SK-N-SH (cell line): ENCODE measurements at regions not wholly inside any gene's neighbourhood (a gene's known extent, or its start where the extent isn't known, plus 50 kb on each side); places are given as distances from the start of the nearest gene placed in this dataset.

ENCODE experiments used
- CTCF ChIA-PET: fragments of 300-600, 350-600 bp; formaldehyde crosslinking; extraction: SDS; loops from one replicate; lab custom pipeline; 2021; lab: Yijun Ruan, JAX
- POLR2A ChIA-PET: fragments of 350-600 bp; sonication (Branson Sonifier 250); formaldehyde crosslinking; extraction: SDS; loops from one replicate; lab custom pipeline; 2020; ENCODE audit warnings: antibody characterized with exemption, inconsistent platforms; lab: Yijun Ruan, JAX
- DNase-seq: peaks from one replicate; pipeline ENCODE4 v3.0.0; 2012
- H2AFZ ChIP-seq: fragments of 200-600 bp; sonication (generic); 2 replicates; pipeline ENCODE4 v1.8.1; 2016; ENCODE audit warnings: antibody characterized with exemption, mild to moderate bottlenecking, low read depth
- H3F3A ChIP-seq: fragments of 200-600 bp; sonication (generic); replicated peaks from 2 replicates; pipeline ENCODE3; 2016; ENCODE audit warnings: antibody characterized with exemption, mild to moderate bottlenecking; ENCODE audit not compliant: insufficient read depth
- H3K27ac ChIP-seq, 2 experiments: fragments of 200-500 bp in 1 of 2; fragments of 200-600 bp in 1 of 2; sonication (Bioruptor generic) in 1 of 2; sonication (generic), shearing (Covaris generic) in 1 of 2; 2 replicates each; pipeline versions ENCODE4 v1.5.1 to v1.6.1; 2014 to 2016; ENCODE audit warnings: low read depth in 2 of 2, inconsistent platforms in 1 of 2, low read length in 1 of 2, mild to moderate bottlenecking in 1 of 2, mixed read lengths in 1 of 2
- H3K27me3 ChIP-seq: fragments of 200-600 bp; sonication (generic), shearing (Covaris generic); 2 replicates; pipeline ENCODE4 v1.6.1; 2016; ENCODE audit warnings: mixed run types; ENCODE audit not compliant: insufficient read depth
- H3K36me3 ChIP-seq, 2 experiments: fragments of 200-500 bp in 1 of 2; fragments of 200-600 bp in 1 of 2; sonication (Bioruptor generic) in 1 of 2; sonication (generic) in 1 of 2; replicated peaks in 1 of 2; 2 replicates each; pipeline versions ENCODE3 to v1.5.1; 2014 to 2016; ENCODE audit warnings: low read length in 1 of 2, mild to moderate bottlenecking in 1 of 2; ENCODE audit not compliant: insufficient read depth in 2 of 2, control insufficient read depth in 1 of 2
- H3K4me1 ChIP-seq, 2 experiments: fragments of 200-500 bp in 1 of 2; fragments of 200-600 bp in 1 of 2; sonication (Bioruptor generic) in 1 of 2; sonication (generic), shearing (Covaris generic) in 1 of 2; 2 replicates each; pipeline versions ENCODE4 v1.5.1 to v1.6.1; 2014 to 2016; ENCODE audit warnings: low read depth in 1 of 2, low read length in 1 of 2, mixed run types in 1 of 2; ENCODE audit not compliant: insufficient read depth in 2 of 2, control insufficient read depth in 1 of 2
- H3K4me2 ChIP-seq: fragments of 200-600 bp; sonication (generic), shearing (Covaris generic); 2 replicates; pipeline ENCODE4 v1.6.1; 2017; ENCODE audit warnings: mixed run types
- H3K4me3 ChIP-seq, 2 experiments: fragments of 200-500 bp in 1 of 2; fragments of 200-600 bp in 1 of 2; sonication (Bioruptor generic) in 1 of 2; sonication (generic), shearing (Covaris generic) in 1 of 2; 2 replicates each; pipeline versions ENCODE4 v1.5.1 to v1.8.1; 2014 to 2016; ENCODE audit warnings: low read depth in 2 of 2, inconsistent platforms in 1 of 2, low read length in 1 of 2, mild to moderate bottlenecking in 1 of 2, mixed read lengths in 1 of 2, moderate library complexity in 1 of 2
- H3K79me2 ChIP-seq: fragments of 200-600 bp; sonication (generic); 2 replicates; pipeline ENCODE4 v1.8.1; 2017; ENCODE audit warnings: mild to moderate bottlenecking; ENCODE audit not compliant: insufficient read depth
- H3K9ac ChIP-seq: fragments of 200-600 bp; sonication (generic); 2 replicates; pipeline ENCODE4 v1.6.1; 2017; ENCODE audit warnings: mixed run types
- H3K9me2 ChIP-seq: fragments of 200-600 bp; sonication (generic); 2 replicates; pipeline ENCODE4 v1.6.1; 2017; ENCODE audit warnings: mixed run types
- H3K9me3 ChIP-seq: fragments of 200-600 bp; sonication (generic); 2 replicates; pipeline ENCODE4 v1.6.1; 2017; ENCODE audit warnings: mixed run types, mild to moderate bottlenecking, moderate library complexity
- H4K20me1 ChIP-seq: fragments of 200-600 bp; sonication (generic); 2 replicates; pipeline ENCODE4 v1.6.1; 2017; ENCODE audit warnings: mild to moderate bottlenecking, mixed run types; ENCODE audit not compliant: insufficient read depth
- ELF1 ChIP-seq: IDR thresholded peaks from 2 replicates; pipeline ENCODE4 v1.4.0; 2012
- EZH2phosphoT487 ChIP-seq: fragments of 200-600 bp; sonication (generic); IDR thresholded peaks from 2 replicates; pipeline ENCODE4 v1.6.1; 2017; ENCODE audit warnings: low read depth, mixed run types, mild to moderate bottlenecking, antibody characterized with exemption, moderate library complexity, borderline replicate concordance
- GABPA ChIP-seq: IDR thresholded peaks from 2 replicates; pipeline ENCODE4 v1.4.0; 2012; ENCODE audit warnings: low read depth, mild to moderate bottlenecking
- GATA2 ChIP-seq: sonication (generic); formaldehyde crosslinking; IDR thresholded peaks from 2 replicates; pipeline ENCODE4 v1.5.0; 2020; ENCODE audit warnings: mild to moderate bottlenecking, missing genetic modification reagents
- JUND ChIP-seq: IDR thresholded peaks from 2 replicates; pipeline ENCODE4 v1.4.0; 2012
- NRF1 ChIP-seq: IDR thresholded peaks from 2 replicates; pipeline ENCODE4 v1.6.1; 2012; ENCODE audit warnings: low read depth, mild to moderate bottlenecking, low read length
- RCOR1 ChIP-seq: fragments of 150-350 bp; IDR thresholded peaks from 2 replicates; pipeline ENCODE4 v1.6.1; 2017; ENCODE audit warnings: antibody characterized with exemption, low read length
- RFX5 ChIP-seq: IDR thresholded peaks from 2 replicates; pipeline ENCODE4 v1.6.1; 2012; ENCODE audit warnings: mild to moderate bottlenecking, improper control_type of control experiment, low read length
- RXRA ChIP-seq: IDR thresholded peaks from 2 replicates; pipeline ENCODE4 v1.4.0; 2012; ENCODE audit warnings: low read depth, mild to moderate bottlenecking, borderline replicate concordance
- SIN3A ChIP-seq: IDR thresholded peaks from 2 replicates; pipeline ENCODE4 v1.6.1; 2012; ENCODE audit warnings: low read depth, mild to moderate bottlenecking, low read length, moderate library complexity, borderline replicate concordance
- SMC3 ChIP-seq: IDR thresholded peaks from 2 replicates; pipeline ENCODE4 v1.6.1; 2012; ENCODE audit warnings: low read depth, low read length, improper control_type of control experiment
- TAF1 ChIP-seq: IDR thresholded peaks from 2 replicates; pipeline ENCODE4 v1.6.1; 2012; ENCODE audit warnings: low read depth, mild to moderate bottlenecking, low read length, moderate library complexity, borderline replicate concordance
- TCF12 ChIP-seq: IDR thresholded peaks from 2 replicates; pipeline ENCODE4 v1.4.0; 2012
- WGBS: methylation state at CpG from one replicate; pipeline ENCODE4 v1.1.6; 2017; ENCODE audit warnings: low lambda C conversion rate; 5-methylcytosine and 5-hydroxymethylcytosine counted together
- TF ChIP-seq, protein P1 (sequence below): IDR thresholded peaks from 2 replicates; pipeline ENCODE4 v1.6.1; 2012; ENCODE audit warnings: mild to moderate bottlenecking, low read depth, low read length, moderate library complexity
- TF ChIP-seq, protein P2 (sequence below): IDR thresholded peaks from 2 replicates; pipeline ENCODE4 v1.4.0; 2012; ENCODE audit warnings: low read depth, borderline replicate concordance
- TF ChIP-seq, protein P3 (sequence below): IDR thresholded peaks from 2 replicates; pipeline ENCODE4 v1.4.0; 2012; ENCODE audit warnings: low read depth, borderline replicate concordance
- TF ChIP-seq, protein P4 (sequence below): IDR thresholded peaks from 2 replicates; pipeline ENCODE4 v1.4.0; 2012; ENCODE audit warnings: low read depth

DNA sequence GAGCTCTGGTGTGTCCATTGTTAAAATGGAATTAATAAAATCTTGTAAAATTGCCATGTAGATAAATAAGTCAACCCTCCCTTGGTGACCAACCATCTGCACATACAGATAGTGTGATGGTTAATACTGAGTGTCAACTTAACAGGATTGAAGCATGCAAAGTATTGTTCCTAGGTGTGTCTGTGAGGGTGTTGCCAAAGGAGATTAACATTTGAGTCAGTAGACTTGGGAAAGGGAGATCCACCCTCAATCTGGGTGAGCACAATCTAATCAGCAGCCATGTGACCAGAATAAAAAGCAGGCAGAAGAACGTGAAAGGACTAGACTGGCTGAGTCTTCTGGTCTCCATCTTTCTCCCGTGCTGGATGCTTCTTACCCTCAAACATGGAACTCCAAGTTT, 174.8 kb downstream of the LTN1 start:
- peaks cover 13 to 18% of the 10 kb centered on the region in 2 experiments; a peak in 3 of 4 replicates for H3K4me1 ChIP-seq

More for the DNA sequence above, 174.8 kb downstream of the LTN1 start:
- Histone ChIP-seq H3K9me3 (no peaks in the 10 kb centered on the region), H4K20me1 (no peaks in the 10 kb centered on the region), H2AFZ (no peak overlapping the region), H3K36me3 (no peaks in the 10 kb centered on the region), H3K4me3 (no peak overlapping the region), H3K4me2 (no peak overlapping the region), H3K9me2 (no peaks in the 10 kb centered on the region), H3K27ac (no peak overlapping the region), H3K27me3 (no peaks in the 10 kb centered on the region), H3F3A (peaks cover 23% of the 10 kb centered on the region), H3K9ac (no peak overlapping the region), H3K79me2 (no peaks in the 10 kb centered on the region)
- ChIA-PET CTCF (interaction anchor here (1.0 kb wide), 1 partner anchor 18 kb away, joined by 4 read pairs; no protein-coding TSS in a partner anchor), POLR2A (no interaction called here)
- DNase-seq = no peak
- TF ChIP-seq SIN3A = no peak
- TF ChIP-seq ELF1 = no peak
- TF ChIP-seq RCOR1 = no peak
- no peak for TF ChIP-seq TAF1
- TF ChIP-seq NRF1 = no peak
- TF ChIP-seq, protein P1, sequence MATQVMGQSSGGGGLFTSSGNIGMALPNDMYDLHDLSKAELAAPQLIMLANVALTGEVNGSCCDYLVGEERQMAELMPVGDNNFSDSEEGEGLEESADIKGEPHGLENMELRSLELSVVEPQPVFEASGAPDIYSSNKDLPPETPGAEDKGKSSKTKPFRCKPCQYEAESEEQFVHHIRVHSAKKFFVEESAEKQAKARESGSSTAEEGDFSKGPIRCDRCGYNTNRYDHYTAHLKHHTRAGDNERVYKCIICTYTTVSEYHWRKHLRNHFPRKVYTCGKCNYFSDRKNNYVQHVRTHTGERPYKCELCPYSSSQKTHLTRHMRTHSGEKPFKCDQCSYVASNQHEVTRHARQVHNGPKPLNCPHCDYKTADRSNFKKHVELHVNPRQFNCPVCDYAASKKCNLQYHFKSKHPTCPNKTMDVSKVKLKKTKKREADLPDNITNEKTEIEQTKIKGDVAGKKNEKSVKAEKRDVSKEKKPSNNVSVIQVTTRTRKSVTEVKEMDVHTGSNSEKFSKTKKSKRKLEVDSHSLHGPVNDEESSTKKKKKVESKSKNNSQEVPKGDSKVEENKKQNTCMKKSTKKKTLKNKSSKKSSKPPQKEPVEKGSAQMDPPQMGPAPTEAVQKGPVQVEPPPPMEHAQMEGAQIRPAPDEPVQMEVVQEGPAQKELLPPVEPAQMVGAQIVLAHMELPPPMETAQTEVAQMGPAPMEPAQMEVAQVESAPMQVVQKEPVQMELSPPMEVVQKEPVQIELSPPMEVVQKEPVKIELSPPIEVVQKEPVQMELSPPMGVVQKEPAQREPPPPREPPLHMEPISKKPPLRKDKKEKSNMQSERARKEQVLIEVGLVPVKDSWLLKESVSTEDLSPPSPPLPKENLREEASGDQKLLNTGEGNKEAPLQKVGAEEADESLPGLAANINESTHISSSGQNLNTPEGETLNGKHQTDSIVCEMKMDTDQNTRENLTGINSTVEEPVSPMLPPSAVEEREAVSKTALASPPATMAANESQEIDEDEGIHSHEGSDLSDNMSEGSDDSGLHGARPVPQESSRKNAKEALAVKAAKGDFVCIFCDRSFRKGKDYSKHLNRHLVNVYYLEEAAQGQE = no peak
- TF ChIP-seq GABPA = no peak
- TF ChIP-seq, protein P2, sequence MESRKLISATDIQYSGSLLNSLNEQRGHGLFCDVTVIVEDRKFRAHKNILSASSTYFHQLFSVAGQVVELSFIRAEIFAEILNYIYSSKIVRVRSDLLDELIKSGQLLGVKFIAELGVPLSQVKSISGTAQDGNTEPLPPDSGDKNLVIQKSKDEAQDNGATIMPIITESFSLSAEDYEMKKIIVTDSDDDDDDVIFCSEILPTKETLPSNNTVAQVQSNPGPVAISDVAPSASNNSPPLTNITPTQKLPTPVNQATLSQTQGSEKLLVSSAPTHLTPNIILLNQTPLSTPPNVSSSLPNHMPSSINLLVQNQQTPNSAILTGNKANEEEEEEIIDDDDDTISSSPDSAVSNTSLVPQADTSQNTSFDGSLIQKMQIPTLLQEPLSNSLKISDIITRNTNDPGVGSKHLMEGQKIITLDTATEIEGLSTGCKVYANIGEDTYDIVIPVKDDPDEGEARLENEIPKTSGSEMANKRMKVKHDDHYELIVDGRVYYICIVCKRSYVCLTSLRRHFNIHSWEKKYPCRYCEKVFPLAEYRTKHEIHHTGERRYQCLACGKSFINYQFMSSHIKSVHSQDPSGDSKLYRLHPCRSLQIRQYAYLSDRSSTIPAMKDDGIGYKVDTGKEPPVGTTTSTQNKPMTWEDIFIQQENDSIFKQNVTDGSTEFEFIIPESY = no peak
- TF ChIP-seq, protein P3, sequence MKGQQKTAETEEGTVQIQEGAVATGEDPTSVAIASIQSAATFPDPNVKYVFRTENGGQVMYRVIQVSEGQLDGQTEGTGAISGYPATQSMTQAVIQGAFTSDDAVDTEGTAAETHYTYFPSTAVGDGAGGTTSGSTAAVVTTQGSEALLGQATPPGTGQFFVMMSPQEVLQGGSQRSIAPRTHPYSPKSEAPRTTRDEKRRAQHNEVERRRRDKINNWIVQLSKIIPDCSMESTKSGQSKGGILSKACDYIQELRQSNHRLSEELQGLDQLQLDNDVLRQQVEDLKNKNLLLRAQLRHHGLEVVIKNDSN = no peak
- TF ChIP-seq JUND = no peak
- no peak for TF ChIP-seq GATA2 (CRISPR knock-in tag)
- no peak for TF ChIP-seq RFX5
- no peak for TF ChIP-seq SMC3
- no peak for TF ChIP-seq RXRA
- TF ChIP-seq, protein P4, sequence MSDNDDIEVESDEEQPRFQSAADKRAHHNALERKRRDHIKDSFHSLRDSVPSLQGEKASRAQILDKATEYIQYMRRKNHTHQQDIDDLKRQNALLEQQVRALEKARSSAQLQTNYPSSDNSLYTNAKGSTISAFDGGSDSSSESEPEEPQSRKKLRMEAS = no peak
- TF ChIP-seq EZH2phosphoT487 = no peak
- no peak for TF ChIP-seq TCF12
- WGBS = 91% methylated on average over 2 of the region's 2 CpGs
